H1 (cell line): ENCODE measurements at regions not wholly inside any gene's neighbourhood (a gene's known extent, or its start where the extent isn't known, plus 50 kb on each side); places are given as distances from the start of the nearest gene placed in this dataset.

ENCODE experiments used
- EGR1 ChIP-seq: IDR thresholded peaks from 2 replicates; pipeline ENCODE4 v1.6.1; 2011; ENCODE audit warnings: low read depth, low read length, borderline replicate concordance

- TF ChIP-seq EGR1: no peak
Observed at GRCh38 chr5:42360056-42360455, 63.2 kb upstream of the GHR start (continued).
